Left cardiac atrium (tissue), 4 donors: ENCODE measurements at regions not wholly inside any gene's neighbourhood (a gene's known extent, or its start where the extent isn't known, plus 50 kb on each side); places are given as distances from the start of the nearest gene placed in this dataset.
A peak's percentile ranks its signal among the peaks of the same experiment; 100 is the strongest.

Source experiments
- ATAC-seq, 2 donors: fragments of 200-7000 bp; cut with Tn5 transposase; one replicate each; pipeline ENCODE4 v1.9.1; 2020; ENCODE audit warnings: mild to moderate bottlenecking in 2 of 2, moderate library complexity in 2 of 2
- DNase-seq: peaks from one replicate; pipeline ENCODE4 v3.0.0-alpha.2; 2020
- intact Hi-C, 2 donors: fragments of 100-400 bp; cut with DNase I; formaldehyde crosslinking; loops; one replicate each; pipeline versions ENCODE4 v1.14.1 to v1.15.1; 2022 to 2023
- donor health status: DM: no; HTN: yes; CAD: no.
- donor health status: DM: no; HTN: yes; CAD: no; lungs with severe emphysema.
- donor health status: DM: yes; HTN: yes; CAD: no.
- donor health status: Dilated cardiomyopathy.

GRCh38 chr1:199273837-199274379 lies 635.1 kb downstream of the PTPRC start:
- no peak for ATAC-seq
- DNase-seq = no peak
- intact Hi-C loops = no loop called here

- intact Hi-C loops = no loop called here
- no peak for ATAC-seq
- DNase-seq = no peak
These were observed 640.2 kb downstream of the PTPRC start for GRCh38 chr1:199279067-199279466.

- ATAC-seq (no peak), DNase-seq (no peak)
- intact Hi-C loops = no loop called here
These were observed 641.2 kb downstream of the PTPRC start for GRCh38 chr1:199279872-199280645.

DNA sequence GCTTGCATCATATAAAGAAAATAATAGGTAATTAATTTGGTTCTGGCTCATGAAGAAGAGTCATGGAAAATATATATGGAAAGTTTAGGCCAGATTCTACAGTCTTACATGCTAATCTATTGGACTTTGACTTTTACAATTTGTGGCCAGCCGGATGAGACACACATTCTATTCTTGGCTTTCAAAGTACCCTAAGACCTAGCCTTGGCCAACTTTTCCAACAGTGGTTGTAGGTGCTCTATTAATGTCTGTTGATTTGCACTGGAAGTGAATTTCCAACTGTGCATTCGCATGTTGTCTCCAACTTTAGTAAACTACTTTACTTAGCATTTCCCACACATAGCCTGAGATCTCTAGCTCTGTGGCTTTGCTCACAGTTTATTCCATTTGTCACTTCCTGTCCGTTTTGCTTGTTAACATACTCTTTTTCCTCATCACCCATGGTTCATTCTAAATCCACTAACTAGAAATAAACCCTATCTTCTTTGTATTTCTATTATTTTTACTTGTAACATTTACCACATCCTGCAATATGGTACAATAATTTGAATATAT lies 644.0 kb downstream of the PTPRC start:
- DNase-seq = no peak
- ATAC-seq = no peak
- intact Hi-C loops = no loop called here

- ATAC-seq (no peak), DNase-seq (no peak)
- intact Hi-C loops = no loop called here
These were observed 645.0 kb downstream of the PTPRC start for GRCh38 chr1:199283794-199284193.

- DNase-seq = no peak
- intact Hi-C loops = no loop called here
These were observed 648.4 kb downstream of the PTPRC start for GRCh38 chr1:199287206-199287605.

GRCh38 chr1:199287647-199288046 lies 648.8 kb downstream of the PTPRC start:
- ATAC-seq (no peak), DNase-seq (no peak)
- intact Hi-C loops = no loop called here

More at GRCh38 chr1:199287206-199287605, 648.4 kb downstream of the PTPRC start:
- no peak for ATAC-seq

- DNase-seq = no peak
- no peak for ATAC-seq
- intact Hi-C loops = no loop called here
These were observed 651.3 kb downstream of the PTPRC start for GRCh38 chr1:199290186-199290585.

- DNase-seq (no peak), ATAC-seq (no peak)
- intact Hi-C loops = no loop called here
These were observed 652.3 kb downstream of the PTPRC start for GRCh38 chr1:199291022-199291740.

DNA sequence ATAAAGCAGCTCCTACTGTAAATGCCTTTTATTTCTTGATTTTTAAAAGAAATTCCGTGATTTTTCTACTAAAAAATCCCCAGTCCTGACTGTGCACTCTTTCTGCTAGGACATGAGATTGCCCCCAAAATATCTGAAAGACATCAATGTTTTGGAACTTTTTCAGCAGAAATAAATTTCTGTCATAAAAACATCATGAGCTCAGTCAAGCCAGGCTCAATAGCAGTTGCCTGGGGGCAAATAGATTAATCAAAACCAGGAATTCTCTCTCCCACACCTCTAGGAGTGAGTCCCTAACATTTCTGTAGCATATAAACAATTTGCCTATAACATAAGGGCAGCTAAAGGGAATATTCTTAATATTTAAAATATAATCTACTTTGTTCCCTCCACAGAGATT lies 654.1 kb downstream of the PTPRC start:
- DNase-seq (no peak), ATAC-seq (no peak)
- intact Hi-C loops = no loop called here

- intact Hi-C loops = no loop called here
- ATAC-seq (no peak), DNase-seq (no peak)
These were observed 656.3 kb downstream of the PTPRC start for GRCh38 chr1:199295107-199295506.

DNA sequence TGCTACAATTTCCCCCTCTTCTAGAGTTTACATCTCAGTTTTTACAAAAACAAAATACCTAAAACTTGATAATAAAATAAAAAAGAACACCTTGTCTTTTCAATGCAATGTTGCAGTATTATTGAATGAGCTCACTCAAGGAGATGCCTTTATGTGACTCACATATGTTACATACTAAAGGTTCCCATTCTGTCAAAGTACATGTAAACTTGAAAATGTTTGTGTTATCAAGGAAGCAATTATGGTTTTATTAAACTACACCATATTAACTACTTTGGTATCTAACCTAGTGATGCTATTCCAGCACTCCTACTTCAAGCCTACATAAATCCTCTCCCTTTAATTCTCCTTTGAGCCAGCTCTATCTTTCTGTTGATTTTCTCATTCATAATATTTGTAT lies 658.3 kb downstream of the PTPRC start:
- no peak for DNase-seq
- peak in 1 of 2 donors; percentile 49 for ATAC-seq
- intact Hi-C loops = no loop called here

DNA sequence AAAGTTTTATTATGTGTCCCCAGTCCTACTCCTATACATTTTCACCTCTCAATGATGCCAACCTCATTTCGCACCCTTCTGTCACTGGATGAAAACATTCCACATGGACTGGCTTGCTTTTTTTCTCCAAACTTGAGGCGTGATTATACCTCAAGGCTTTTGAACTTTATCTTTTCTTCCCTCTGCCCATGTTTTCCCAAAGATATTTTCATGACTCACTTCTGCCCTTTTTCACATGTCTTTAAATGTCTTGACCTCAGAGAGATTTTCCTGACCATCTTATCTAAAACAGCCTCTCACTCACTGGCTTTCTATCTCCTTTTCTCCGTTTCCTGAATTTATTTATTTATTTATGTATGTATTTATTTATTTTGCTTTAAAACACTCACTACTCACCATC lies 659.0 kb downstream of the PTPRC start:
- intact Hi-C loops = no loop called here
- no peak for ATAC-seq
- DNase-seq = no peak

DNA sequence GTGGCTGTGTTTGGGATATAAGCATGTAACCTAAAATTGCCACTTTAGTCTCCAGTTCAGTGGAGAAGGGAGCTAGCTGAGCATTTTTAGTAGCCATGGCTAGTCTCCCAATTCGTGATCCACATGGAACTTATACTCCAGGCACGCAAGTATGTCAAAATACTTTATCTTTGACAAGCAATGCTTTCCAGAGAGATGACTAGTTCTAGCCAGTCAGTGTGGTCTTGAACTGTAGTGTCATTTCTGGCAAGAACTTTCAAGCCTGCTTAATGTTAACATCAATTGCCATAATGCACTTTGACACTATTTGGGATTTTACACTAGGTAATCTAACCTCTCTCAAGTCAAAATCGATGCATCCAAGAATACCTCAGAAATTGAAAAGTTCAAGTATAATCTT lies 660.0 kb downstream of the PTPRC start:
- ATAC-seq = no peak
- intact Hi-C loops = no loop called here
- no peak for DNase-seq

DNA sequence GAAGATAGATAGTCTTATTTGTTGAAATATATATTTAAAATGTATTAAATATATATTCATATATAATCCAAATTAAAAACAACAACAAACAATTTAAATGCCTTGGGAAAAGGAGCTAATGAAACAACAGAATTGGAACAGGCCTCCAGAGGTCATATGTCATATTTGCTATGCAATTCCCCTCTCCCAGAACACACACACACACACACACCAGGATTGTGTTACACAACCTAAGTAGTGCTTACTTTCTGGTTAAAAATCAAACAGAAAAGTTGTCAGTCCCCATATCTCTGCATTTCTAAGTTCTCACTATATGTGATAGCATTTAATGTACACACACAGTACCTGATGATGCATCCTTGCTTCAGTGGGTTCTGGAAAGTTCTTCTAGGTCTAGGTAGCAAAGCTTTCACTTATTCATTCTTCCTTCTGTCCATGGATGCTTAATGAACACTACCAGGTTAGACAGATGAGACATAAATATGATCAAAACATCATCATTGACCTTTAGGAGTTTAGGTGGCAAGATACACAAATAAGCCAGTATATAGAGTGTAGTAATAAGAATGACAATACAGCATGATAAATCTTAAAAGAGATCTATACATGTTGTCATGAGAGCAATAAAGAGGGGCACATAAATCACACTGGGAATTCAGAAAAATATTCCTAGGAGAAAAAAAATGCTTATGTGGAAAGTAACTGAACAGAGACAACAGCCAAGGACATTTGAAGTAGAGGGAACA lies 662.8 kb downstream of the PTPRC start:
- no peak for DNase-seq
- intact Hi-C loops = no loop called here
- no peak for ATAC-seq

GRCh38 chr1:199302554-199302953 lies 663.7 kb downstream of the PTPRC start:
- intact Hi-C loops = no loop called here
- DNase-seq = no peak
- ATAC-seq = no peak

DNA sequence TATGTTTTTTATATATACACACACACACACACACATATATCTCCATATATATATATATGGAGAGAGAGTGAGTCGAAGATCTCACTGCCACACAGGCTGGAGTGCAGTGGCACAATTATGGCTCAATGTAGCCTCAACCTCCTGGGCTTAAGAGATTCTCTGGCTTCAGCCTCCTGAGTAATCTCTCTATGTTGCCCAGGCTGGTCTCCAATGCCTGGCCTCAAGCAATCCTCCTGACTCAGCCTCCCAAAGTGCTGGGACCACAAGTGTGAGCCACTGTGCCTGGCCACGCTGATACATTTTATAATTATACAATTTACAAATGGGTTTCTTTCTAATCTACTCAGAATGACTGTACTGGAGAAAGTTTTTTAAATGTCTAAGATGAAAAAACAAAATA lies 664.2 kb downstream of the PTPRC start:
- no peak for ATAC-seq
- DNase-seq = no peak
- intact Hi-C loops = no loop called here

- DNase-seq = no peak
- no peak for ATAC-seq
- intact Hi-C loops = no loop called here
These were observed 666.2 kb downstream of the PTPRC start for GRCh38 chr1:199305053-199305452.

GRCh38 chr1:199307496-199308264 lies 668.8 kb downstream of the PTPRC start:
- no peak for ATAC-seq
- intact Hi-C loops = no loop called here
- DNase-seq = no peak
